Neural cell (in vitro differentiated cells): ENCODE measurements at regions not wholly inside any gene's neighbourhood (a gene's known extent, or its start where the extent isn't known, plus 50 kb on each side); places are given as distances from the start of the nearest gene placed in this dataset.
"Not testable (repeated sequence)": the region's sequence is repeated elsewhere in the genome, so short reads cannot be mapped to it uniquely, and the experiment has no call there.

ENCODE experiments used
- H2AFZ ChIP-seq: fragments of 200-600, 300-800 bp; sonication (generic), shearing (Covaris generic); 2 replicates; pipeline ENCODE4 v1.6.0; 2014; ENCODE audit warnings: low read depth, mild to moderate bottlenecking, antibody characterized with exemption, low read length, moderate library complexity
- H3F3A ChIP-seq: fragments of 200-600 bp; shearing (Covaris generic); 2 replicates; pipeline ENCODE4 v1.6.1; 2016; ENCODE audit warnings: mild to moderate bottlenecking, moderate library complexity, mixed read lengths, antibody characterized with exemption, low read length; ENCODE audit not compliant: insufficient read depth, poor library complexity, severe bottlenecking
- H3K27ac ChIP-seq: fragments of 200-600, 300-800 bp; sonication (generic), shearing (Covaris generic); 2 replicates; pipeline ENCODE4 v1.5.1; 2014; ENCODE audit warnings: mild to moderate bottlenecking, low read length, moderate library complexity
- H3K27me3 ChIP-seq: fragments of 300-800, 200-600 bp; sonication (generic), shearing (Covaris generic); 2 replicates; pipeline ENCODE4 v1.6.0; 2014; ENCODE audit warnings: mild to moderate bottlenecking, low read depth, low read length, moderate library complexity; ENCODE audit not compliant: insufficient read depth
- H3K36me3 ChIP-seq: fragments of 300-800, 200-600 bp; sonication (generic), shearing (Covaris generic); 2 replicates; pipeline ENCODE4 v1.5.1; 2014; ENCODE audit warnings: mild to moderate bottlenecking, antibody characterized with exemption, low read length, moderate library complexity; ENCODE audit not compliant: insufficient read depth
- H3K4me2 ChIP-seq: fragments of 300-800, 200-600 bp; sonication (generic), shearing (Covaris generic); 2 replicates; pipeline ENCODE4 v1.6.0; 2014; ENCODE audit warnings: mild to moderate bottlenecking, low read length
- H3K4me3 ChIP-seq: fragments of 300-800, 200-600 bp; sonication (generic), shearing (Covaris generic); 2 replicates; pipeline ENCODE4 v1.5.1; 2014; ENCODE audit warnings: mild to moderate bottlenecking, low read length, moderate library complexity
- H3K79me2 ChIP-seq: fragments of 200-600 bp; shearing (Covaris generic); replicated peaks from 2 replicates; pipeline ENCODE4 v1.6.0; 2014; ENCODE audit warnings: mild to moderate bottlenecking, low read length, moderate library complexity; ENCODE audit not compliant: insufficient read depth
- H3K9ac ChIP-seq: fragments of 300-800, 200-600 bp; sonication (generic), shearing (Covaris generic); 2 replicates; pipeline ENCODE4 v1.6.1; 2016; ENCODE audit warnings: mild to moderate bottlenecking, low read length, mixed read lengths
- H3K9me2 ChIP-seq: fragments of 200-600 bp; shearing (Covaris generic); 2 replicates; pipeline ENCODE4 v1.6.1; 2016; ENCODE audit warnings: mild to moderate bottlenecking, low read length, mixed read lengths; ENCODE audit not compliant: insufficient read depth
- H3K9me3 ChIP-seq: fragments of 200-600, 300-800 bp; sonication (generic), shearing (Covaris generic); 2 replicates; pipeline ENCODE4 v1.6.1; 2016; ENCODE audit warnings: mild to moderate bottlenecking, mixed run types, low read length, moderate library complexity, mixed read lengths
- H4K20me1 ChIP-seq: fragments of 200-600 bp; shearing (Covaris generic); 2 replicates; pipeline ENCODE4 v1.6.1; 2016; ENCODE audit warnings: mild to moderate bottlenecking, mixed run types; ENCODE audit not compliant: insufficient read depth
- CTCF ChIP-seq: fragments of 450-650 bp; IDR thresholded peaks from 2 replicates; pipeline ENCODE4 v1.5.1; 2014; ENCODE audit warnings: antibody characterized with exemption, mild to moderate bottlenecking, moderate library complexity; ENCODE audit not compliant: poor library complexity, severe bottlenecking
- EP300 ChIP-seq: fragments of 450-650 bp; conservative IDR thresholded peaks from 2 replicates; pipeline ENCODE4 v1.6.1; 2014; ENCODE audit warnings: antibody characterized with exemption, mild to moderate bottlenecking, moderate library complexity; ENCODE audit not compliant: poor library complexity, severe bottlenecking
- EZH2 ChIP-seq: fragments of 200-600, 300-800 bp; shearing (Covaris generic), sonication (generic); IDR thresholded peaks from 2 replicates; pipeline ENCODE4 v1.6.1; 2014; ENCODE audit warnings: antibody characterized with exemption, low read length, borderline replicate concordance, mild to moderate bottlenecking; ENCODE audit not compliant: insufficient read depth, poor library complexity, severe bottlenecking
- MXI1 ChIP-seq: fragments of 450-650 bp; conservative IDR thresholded peaks from 2 replicates; pipeline ENCODE4 v1.6.1; 2014; ENCODE audit warnings: antibody characterized with exemption, mild to moderate bottlenecking; ENCODE audit not compliant: poor library complexity, severe bottlenecking
- POLR2AphosphoS5 ChIP-seq: IDR thresholded peaks from 2 replicates; pipeline ENCODE4 v1.6.1; 2012
- RAD21 ChIP-seq: fragments of 450-650 bp; conservative IDR thresholded peaks from 2 replicates; pipeline ENCODE4 v1.6.1; 2014; ENCODE audit warnings: antibody characterized with exemption, mild to moderate bottlenecking, moderate library complexity
- REST ChIP-seq: IDR thresholded peaks from 2 replicates; pipeline ENCODE4 v1.6.1; 2012; ENCODE audit warnings: borderline replicate concordance
- SMC3 ChIP-seq: fragments of 450-650 bp; conservative IDR thresholded peaks from 2 replicates; pipeline ENCODE4 v1.6.1; 2014; ENCODE audit warnings: antibody characterized with exemption, mild to moderate bottlenecking, moderate library complexity; ENCODE audit not compliant: poor library complexity
- TAF1 ChIP-seq: IDR thresholded peaks from 2 replicates; pipeline ENCODE4 v1.6.1; 2012; ENCODE audit warnings: low read depth

GRCh38 chr7:47069385-47070076 lies 512.4 kb downstream of the TNS3 start (continued):
- TF ChIP-seq REST: no peak

DNA sequence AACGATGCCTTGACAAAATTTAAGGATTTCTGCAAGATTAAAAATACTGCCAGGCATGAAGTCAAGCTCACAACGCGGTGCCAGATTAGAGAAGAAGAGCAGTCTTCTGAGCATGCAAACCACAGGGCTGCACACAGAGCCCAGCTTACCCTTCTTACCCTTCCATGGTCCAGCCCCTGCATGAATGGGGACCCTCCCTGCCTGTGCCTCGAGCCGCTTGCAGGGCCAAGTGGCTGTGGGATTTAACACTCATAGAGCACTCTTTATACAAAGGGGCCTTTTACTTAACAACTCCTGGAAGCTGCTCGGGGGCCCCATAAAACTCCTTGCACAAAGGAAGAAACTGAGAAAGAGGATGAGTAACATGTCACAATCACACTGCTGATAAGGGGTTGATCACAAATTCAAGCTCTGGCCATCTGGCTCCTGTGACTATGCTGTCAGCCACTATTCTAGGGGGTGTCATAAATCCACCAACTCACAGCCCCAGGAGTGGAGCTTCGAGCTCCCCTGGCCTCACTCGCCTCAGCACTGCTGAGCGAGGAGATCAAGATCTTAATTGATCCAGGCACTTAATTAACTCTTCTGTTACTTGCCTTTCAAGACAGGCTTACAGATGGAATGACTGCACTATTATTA lies 514.8 kb downstream of the TNS3 start:
- H3K4me3 ChIP-seq: no peak overlapping the region
- no peak overlapping the region for H3K27ac ChIP-seq
- H3K9me3 ChIP-seq: no peaks in the 10 kb centered on the region
- H3K79me2 ChIP-seq: no peaks in the 10 kb centered on the region
- no peaks in the 10 kb centered on the region for H3K9me2 ChIP-seq
- no peak for TF ChIP-seq RAD21
- no peak overlapping the region for H3K4me2 ChIP-seq
- H3F3A ChIP-seq: no peaks in the 10 kb centered on the region
- no peaks in the 10 kb centered on the region for H3K27me3 ChIP-seq
- H3K9ac ChIP-seq: no peak overlapping the region
- no peaks in the 10 kb centered on the region for H3K36me3 ChIP-seq
- H4K20me1 ChIP-seq: no peaks in the 10 kb centered on the region
- no peak overlapping the region for H2AFZ ChIP-seq

DNA sequence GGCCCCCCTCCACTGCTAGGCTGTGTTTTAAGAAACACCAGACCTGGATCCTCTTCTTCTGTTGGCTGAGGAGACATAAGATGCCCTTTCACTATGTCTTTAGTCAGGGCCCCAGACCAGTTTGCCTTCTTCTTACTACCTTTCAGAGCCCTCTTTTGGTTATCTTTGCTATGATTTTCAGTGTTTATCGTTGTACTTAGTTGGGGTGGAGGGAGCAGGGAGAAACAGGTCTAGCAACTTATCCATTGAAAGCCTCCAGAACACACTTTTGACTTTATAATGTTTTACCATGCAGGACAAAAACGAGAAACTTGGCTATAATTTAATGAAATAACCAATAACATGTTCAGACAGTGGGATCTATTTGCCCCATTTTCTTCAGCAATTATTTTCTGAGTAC lies 525.2 kb downstream of the TNS3 start:
- no peak overlapping the region for H3K4me2 ChIP-seq
- no peak for TF ChIP-seq EP300
- no peak for TF ChIP-seq SMC3
- no peak for TF ChIP-seq TAF1
- TF ChIP-seq RAD21: no peak
- TF ChIP-seq CTCF: no peak
- TF ChIP-seq POLR2AphosphoS5: no peak
- TF ChIP-seq REST: no peak
- no peak for TF ChIP-seq EZH2
- no peak for TF ChIP-seq MXI1

DNA sequence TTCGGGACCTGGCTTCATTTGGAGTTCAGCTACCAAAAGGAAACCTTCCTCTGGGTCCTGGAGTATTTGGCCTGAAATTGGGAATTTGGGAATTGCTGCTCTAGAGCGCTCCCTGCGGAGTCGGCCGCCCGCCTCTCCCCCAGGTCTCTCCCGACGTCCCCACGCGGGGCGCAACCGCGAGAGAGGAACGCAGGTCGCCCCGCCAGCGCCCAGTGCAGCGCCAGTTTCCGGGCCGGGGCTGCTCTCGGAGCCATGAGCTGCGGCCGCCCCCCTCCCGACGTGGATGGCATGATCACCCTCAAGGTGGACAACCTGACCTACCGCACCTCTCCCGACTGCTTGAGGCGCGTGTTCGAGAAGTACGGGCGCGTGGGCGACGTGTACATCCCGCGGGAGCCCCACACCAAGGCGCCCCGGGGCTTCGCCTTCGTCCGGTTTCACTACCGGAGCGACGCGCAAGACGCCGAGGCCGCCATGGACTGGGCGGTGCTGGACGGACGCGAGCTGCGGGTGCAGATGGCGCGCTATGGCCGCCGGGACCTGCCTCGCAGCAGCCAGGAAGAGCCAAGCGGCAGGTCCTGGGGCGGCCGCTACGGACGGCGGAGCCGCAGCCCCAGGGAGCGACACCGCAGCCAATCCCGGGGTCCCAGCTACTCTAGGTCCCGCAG lies 529.2 kb downstream of the TNS3 start:
- not testable (repeated sequence) for H3K4me3 ChIP-seq, H3K4me2 ChIP-seq, H3K27ac ChIP-seq, H3K27me3 ChIP-seq, H3K9me3 ChIP-seq, H3K36me3 ChIP-seq, H2AFZ ChIP-seq, H3K9ac ChIP-seq, H3K79me2 ChIP-seq, H4K20me1 ChIP-seq, H3K9me2 ChIP-seq, H3F3A ChIP-seq

More for the DNA sequence above, 525.2 kb downstream of the TNS3 start:
- Histone ChIP-seq H3F3A (no peaks in the 10 kb centered on the region), H4K20me1 (no peaks in the 10 kb centered on the region), H3K79me2 (no peaks in the 10 kb centered on the region), H3K9me3 (no peaks in the 10 kb centered on the region), H3K36me3 (no peaks in the 10 kb centered on the region), H3K9ac (no peak overlapping the region), H3K4me3 (no peak overlapping the region), H3K27me3 (no peaks in the 10 kb centered on the region), H3K9me2 (no peaks in the 10 kb centered on the region), H3K27ac (no peak overlapping the region), H2AFZ (no peak overlapping the region)
